Smooth muscle cell of the brain vasculature (primary cell): ENCODE measurements at regions not wholly inside any gene's neighbourhood (a gene's known extent, or its start where the extent isn't known, plus 50 kb on each side); places are given as distances from the start of the nearest gene placed in this dataset.

ENCODE experiments used
- DNase-seq: peaks from one replicate; pipeline ENCODE4 v3.0.0-alpha.2; 2012; ENCODE audit warnings: low read depth, low spot score

GRCh38 chr12:100675432-100675831, 101.9 kb downstream of the GAS2L3 start:
- peak; percentile 37 for DNase-seq

DNA sequence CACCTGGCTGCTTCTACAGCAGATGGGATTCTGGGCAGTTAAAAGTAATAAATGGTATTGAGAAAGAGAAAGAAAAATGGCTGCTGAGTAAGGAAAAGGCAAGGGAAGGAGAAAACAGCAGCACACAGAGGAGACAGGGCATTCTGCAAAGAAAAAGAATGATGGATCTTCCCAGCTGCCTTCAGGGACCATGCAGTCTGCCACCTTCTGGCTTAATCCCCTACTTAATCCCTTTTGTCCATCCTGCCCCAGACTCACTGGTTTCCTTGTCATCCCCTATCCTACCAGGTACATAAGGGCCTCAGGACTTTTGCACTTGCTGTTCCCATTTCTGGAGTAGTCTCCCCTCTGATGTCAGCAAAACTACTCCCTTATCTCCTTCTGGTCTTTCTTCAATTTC, 107.6 kb downstream of the GAS2L3 start:
- no peak for DNase-seq

GRCh38 chr12:100682178-100682577, 108.7 kb downstream of the GAS2L3 start:
- DNase-seq: no peak

DNA sequence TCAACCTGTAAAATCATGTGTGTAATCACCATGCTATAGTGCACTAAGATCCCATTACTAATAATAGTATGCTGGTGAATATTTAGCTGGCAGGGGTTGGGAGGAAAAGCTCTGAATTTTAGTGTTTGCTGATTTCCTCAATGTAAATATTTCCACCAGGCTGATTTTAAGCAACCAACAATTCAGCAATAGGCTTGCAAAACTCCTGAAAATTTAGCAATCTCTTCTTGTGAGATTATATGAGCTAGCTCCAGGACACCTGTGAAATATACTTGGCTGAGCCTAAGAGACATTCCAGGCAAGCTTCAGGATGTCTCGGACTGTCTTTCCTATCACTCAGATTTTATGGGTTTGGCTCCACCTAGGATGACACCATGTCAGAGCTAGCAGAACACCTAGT, 106.9 kb upstream of the ANO4 start:
- no peak for DNase-seq

- no peak for DNase-seq
These were observed 106.1 kb upstream of the ANO4 start for GRCh38 chr12:100688451-100688864.

DNA sequence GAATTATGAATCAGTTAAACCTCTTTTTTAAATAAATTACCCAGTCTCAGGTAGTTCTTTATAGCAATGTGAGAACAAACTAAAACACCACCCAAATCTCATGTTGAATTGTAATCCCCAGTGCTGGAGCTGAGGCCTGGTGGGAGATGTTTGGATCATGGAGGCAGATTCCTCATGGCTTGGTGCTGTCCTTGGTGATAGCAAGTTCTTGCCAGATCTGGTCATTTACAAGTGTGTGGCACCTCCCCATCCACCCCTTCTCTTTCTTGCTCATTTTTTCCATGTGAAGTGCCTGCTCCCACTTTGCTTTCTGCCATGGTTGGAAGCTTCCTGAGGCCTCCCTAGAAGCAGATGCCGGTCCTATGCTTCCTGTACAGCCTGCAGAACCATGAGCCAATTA, 102.1 kb upstream of the ANO4 start:
- DNase-seq: no peak

- no peak for DNase-seq
These were observed 96.1 kb upstream of the ANO4 start for GRCh38 chr12:100698518-100698917.

- no peak for DNase-seq
These were observed 95.4 kb upstream of the ANO4 start for GRCh38 chr12:100699209-100699608.

DNA sequence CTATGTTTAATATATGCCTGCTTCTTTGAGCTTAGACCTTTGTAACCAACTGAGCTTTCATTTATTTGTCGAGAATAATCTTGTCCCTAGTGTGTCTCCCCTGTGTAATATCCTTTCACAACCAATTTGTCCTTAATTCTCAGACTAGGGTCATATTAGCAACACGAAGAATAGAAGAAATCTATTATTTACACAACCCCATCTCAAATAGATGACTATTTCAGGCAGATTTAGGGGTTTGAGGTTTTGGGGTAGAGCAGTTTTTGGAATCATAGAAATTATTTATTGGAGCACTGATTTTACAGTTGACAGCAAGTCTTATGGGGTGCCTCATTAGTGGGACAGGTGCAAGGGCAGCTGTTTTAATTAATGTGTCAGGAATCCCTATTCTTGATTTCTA, 91.2 kb upstream of the ANO4 start:
- DNase-seq: no peak

- DNase-seq: no peak
These were observed 90.7 kb upstream of the ANO4 start for GRCh38 chr12:100703868-100704267.

GRCh38 chr12:100706033-100706432, 88.5 kb upstream of the ANO4 start:
- no peak for DNase-seq

DNA sequence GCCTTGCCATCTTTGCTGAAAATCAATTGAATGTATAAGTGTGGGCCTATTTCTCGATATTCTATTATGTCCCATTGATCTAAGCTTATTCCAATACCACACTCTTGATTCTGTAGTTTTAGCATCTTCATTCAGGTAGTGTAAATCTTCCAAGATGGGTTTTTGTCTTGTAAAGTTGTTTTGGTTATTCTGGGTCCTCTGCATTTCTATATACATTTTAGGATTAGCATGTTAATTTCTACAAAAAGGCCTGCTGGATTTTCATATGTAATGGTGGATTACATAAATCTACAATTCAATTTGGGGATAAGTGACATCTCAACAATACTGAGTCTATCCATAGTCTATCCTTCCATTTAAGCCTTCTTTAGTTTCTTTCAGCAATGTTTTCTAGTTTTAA, 86.0 kb upstream of the ANO4 start:
- DNase-seq: no peak

DNA sequence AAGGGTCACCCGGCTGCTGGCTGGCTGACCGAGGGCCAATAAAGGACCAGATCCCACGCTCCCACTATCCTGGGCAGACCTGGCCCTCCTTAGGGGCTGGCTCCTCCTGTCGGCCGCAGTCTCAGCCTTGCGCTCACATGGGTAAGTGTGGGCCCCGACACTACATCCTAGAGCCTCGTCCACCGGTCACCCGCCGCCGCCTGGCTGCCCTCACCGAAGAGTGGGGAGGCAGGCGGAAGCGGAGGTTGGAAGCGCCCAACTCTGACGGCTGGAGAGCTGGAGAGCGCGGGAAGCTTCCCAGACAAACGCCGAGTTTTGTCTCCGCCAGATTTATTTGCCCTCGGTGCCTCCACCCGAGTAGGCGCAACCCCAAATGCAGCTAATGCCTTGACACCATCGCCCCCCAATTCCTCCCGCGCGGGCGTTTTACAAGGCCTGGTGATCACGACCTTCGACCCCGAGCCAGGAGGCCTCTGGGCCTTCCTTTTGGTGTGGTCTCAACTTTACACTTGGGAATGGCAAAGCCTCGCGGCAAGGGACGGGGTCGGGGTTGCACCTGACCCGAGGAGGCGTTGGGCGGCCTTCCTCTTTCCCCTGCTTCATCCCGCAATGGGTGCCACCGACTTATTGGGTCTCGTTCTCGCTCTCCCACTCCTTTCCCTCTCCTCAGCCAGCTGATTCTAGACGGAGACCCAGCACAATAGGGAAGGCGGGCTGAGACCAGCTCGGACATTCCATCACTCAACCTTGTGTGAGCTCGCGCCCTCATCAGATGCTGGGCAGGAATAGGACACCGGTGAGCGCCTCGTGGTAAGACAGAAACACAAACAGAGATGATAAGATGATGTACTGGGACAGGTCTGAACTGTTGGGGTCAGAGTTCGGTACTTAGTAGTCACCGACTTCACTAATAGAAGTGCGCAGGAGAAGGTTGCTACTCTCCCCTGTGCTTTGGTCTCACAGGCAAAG, 78.3 kb upstream of the ANO4 start:
- DNase-seq: no peak

- no peak for DNase-seq
These were observed 77.4 kb upstream of the ANO4 start for GRCh38 chr12:100716945-100717732.

- DNase-seq: no peak
These were observed 76.9 kb upstream of the ANO4 start for GRCh38 chr12:100717733-100718067.

- no peak for DNase-seq
These were observed 76.4 kb upstream of the ANO4 start for GRCh38 chr12:100718187-100718586.

GRCh38 chr12:100720016-100720654, 74.4 kb upstream of the ANO4 start:
- no peak for DNase-seq

- no peak for DNase-seq
These were observed 73.4 kb upstream of the ANO4 start for GRCh38 chr12:100721169-100721568.

DNA sequence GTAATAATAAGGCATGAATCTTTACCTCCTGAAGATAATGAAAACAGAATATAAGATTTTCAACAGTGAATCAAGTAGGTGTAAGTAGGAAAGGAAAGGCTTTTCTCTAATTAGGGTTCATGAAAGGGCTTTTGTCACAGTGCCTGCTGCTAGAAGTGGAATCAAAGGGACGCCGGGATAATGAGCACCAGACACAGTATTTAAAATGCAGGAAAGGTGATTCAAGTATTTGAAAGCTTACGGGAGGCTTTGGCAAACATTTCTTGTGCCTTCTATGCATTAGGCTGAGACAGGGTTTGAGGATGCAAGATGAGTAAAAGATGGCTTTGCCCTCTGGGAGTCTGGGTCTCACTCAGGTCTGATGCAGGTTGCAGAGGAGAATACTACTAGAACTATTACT, 70.5 kb upstream of the ANO4 start:
- no peak for DNase-seq

DNA sequence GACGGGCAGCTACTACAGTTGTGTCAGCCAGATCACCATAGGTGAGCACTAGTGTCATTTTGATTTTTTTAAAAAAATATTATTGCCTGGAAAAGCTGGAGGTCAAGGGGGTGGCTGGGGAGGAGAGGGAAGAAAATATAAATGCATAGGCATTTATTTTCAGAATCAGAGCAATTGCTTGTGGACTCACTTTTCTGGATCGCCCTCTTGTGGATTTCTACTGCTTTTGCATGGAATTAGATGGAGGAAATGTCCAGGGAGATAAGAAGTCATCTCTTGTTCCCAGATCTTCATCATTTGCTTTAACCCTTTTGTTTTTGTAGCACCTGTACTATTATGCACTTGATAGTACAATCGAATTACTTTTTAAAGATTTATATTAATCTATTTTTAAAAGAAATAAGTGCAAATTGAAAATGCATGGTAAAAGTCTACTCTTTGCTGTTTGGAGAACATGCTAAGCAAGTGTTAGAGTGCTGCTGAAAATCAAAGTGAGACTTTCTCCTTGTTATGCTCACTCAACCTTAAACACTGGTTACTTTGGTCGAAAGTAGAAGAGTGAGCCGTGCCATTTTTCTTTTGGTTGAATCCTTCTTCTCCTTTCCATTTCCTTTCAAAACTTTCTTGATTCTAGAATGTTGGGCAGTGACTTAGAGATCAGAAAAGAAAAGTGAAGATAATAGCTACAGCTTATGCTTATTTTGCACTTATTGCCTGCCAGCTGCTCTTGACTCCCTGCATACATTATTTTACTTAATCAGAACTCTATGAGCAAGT, 60.6 kb upstream of the ANO4 start:
- DNase-seq: no peak

- no peak for DNase-seq
These were observed 57.4 kb upstream of the ANO4 start for GRCh38 chr12:100737168-100737567.

- DNase-seq: no peak
These were observed 56.5 kb upstream of the ANO4 start for GRCh38 chr12:100738086-100738485.
